ENCODE measurements at regions not wholly inside any gene's neighbourhood (a gene's known extent, or its start where the extent isn't known, plus 50 kb on each side); places are given as distances from the start of the nearest gene placed in this dataset.

GRCh38 chr9:89996116-89996515 lies 391.3 kb downstream of the GADD45G start:
- TF ChIP-seq, protein P1, sequence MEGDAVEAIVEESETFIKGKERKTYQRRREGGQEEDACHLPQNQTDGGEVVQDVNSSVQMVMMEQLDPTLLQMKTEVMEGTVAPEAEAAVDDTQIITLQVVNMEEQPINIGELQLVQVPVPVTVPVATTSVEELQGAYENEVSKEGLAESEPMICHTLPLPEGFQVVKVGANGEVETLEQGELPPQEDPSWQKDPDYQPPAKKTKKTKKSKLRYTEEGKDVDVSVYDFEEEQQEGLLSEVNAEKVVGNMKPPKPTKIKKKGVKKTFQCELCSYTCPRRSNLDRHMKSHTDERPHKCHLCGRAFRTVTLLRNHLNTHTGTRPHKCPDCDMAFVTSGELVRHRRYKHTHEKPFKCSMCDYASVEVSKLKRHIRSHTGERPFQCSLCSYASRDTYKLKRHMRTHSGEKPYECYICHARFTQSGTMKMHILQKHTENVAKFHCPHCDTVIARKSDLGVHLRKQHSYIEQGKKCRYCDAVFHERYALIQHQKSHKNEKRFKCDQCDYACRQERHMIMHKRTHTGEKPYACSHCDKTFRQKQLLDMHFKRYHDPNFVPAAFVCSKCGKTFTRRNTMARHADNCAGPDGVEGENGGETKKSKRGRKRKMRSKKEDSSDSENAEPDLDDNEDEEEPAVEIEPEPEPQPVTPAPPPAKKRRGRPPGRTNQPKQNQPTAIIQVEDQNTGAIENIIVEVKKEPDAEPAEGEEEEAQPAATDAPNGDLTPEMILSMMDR (conservative IDR thresholded peaks at IDR 0.05; ENCODE audit: low read depth, low read length) = no peak
- no peak for TF ChIP-seq EZH2 (IDR thresholded peaks at IDR 0.05; ENCODE audit: borderline replicate concordance, low read depth, low read length, poor library complexity, severe bottlenecking)
